ENCODE measurements at regions not wholly inside any gene's neighbourhood (a gene's known extent, or its start where the extent isn't known, plus 50 kb on each side); places are given as distances from the start of the nearest gene placed in this dataset.

- peak; percentile 34 for DNase-seq (ENCODE audit: low read depth)
- TF ChIP-seq CTCF (IDR thresholded peaks at IDR 0.05; ENCODE audit: insufficient read depth, low read depth, low read length) = no peak
- H3K4me3 ChIP-seq (ENCODE audit: low read depth, low read length) = no peak overlapping the region
Observed at GRCh38 chr2:150292807-150293206, 194.7 kb downstream of the RND3 start.

GRCh38 chr2:150292192-150292591 is 195.3 kb downstream of the RND3 start:
- TF ChIP-seq CTCF (IDR thresholded peaks at IDR 0.05; ENCODE audit: insufficient read depth, low read depth, low read length) = no peak

GRCh38 chr2:150286730-150287362 is 200.6 kb downstream of the RND3 start:
- no peak for DNase-seq (ENCODE audit: low read depth)
- TF ChIP-seq CTCF (IDR thresholded peaks at IDR 0.05; ENCODE audit: insufficient read depth, low read depth, low read length) = no peak
- H3K4me3 ChIP-seq (ENCODE audit: low read depth, low read length) = no peak overlapping the region

More at GRCh38 chr2:150292192-150292591, 195.3 kb downstream of the RND3 start:
- no peak overlapping the region for H3K4me3 ChIP-seq (ENCODE audit: low read depth, low read length)
- no peak for DNase-seq (ENCODE audit: low read depth)

GRCh38 chr2:150284116-150284515 is 203.4 kb downstream of the RND3 start:
- no peak overlapping the region for H3K4me3 ChIP-seq (ENCODE audit: low read depth, low read length)
- no peak for DNase-seq (ENCODE audit: low read depth)
- TF ChIP-seq CTCF (IDR thresholded peaks at IDR 0.05; ENCODE audit: insufficient read depth, low read depth, low read length) = no peak

- TF ChIP-seq CTCF (IDR thresholded peaks at IDR 0.05; ENCODE audit: insufficient read depth, low read depth, low read length) = no peak
- no peak overlapping the region for H3K4me3 ChIP-seq (ENCODE audit: low read depth, low read length)
- peak; percentile 60 for DNase-seq (ENCODE audit: low read depth)
Observed at GRCh38 chr2:150282771-150283371, 204.6 kb downstream of the RND3 start.

GRCh38 chr2:150282357-150282756 is 205.1 kb downstream of the RND3 start:
- no peak for DNase-seq (ENCODE audit: low read depth)
- TF ChIP-seq CTCF (IDR thresholded peaks at IDR 0.05; ENCODE audit: insufficient read depth, low read depth, low read length) = no peak
- H3K4me3 ChIP-seq (ENCODE audit: low read depth, low read length) = no peak overlapping the region
